Astrocyte (in vitro differentiated cells and primary cell): ENCODE measurements at regions not wholly inside any gene's neighbourhood (a gene's known extent, or its start where the extent isn't known, plus 50 kb on each side); places are given as distances from the start of the nearest gene placed in this dataset.

ENCODE experiments used
- DNase-seq: peaks from one replicate; pipeline ENCODE4 v3.0.0-alpha.2; 2010; ENCODE audit warnings: low read depth
- FAIRE-seq: peaks from 2 replicates; lab custom pipeline; 2011; peaks lifted over from hg19 to GRCh38; lab: Jason Lieb, UNC
- H2AFZ ChIP-seq: 2 replicates; pipeline ENCODE4 v1.6.0; 2012; ENCODE audit warnings: low read depth, low read length, inconsistent platforms
- H3K27ac ChIP-seq: 2 replicates; pipeline ENCODE4 v1.5.1; 2011; ENCODE audit warnings: low read depth, low read length, inconsistent platforms
- H3K27me3 ChIP-seq: 2 replicates; pipeline ENCODE4 v1.6.0; 2011; ENCODE audit warnings: low read length, inconsistent platforms; ENCODE audit not compliant: insufficient read depth
- H3K36me3 ChIP-seq: 2 replicates; pipeline ENCODE4 v1.5.1; 2011; ENCODE audit warnings: low read length, inconsistent platforms; ENCODE audit not compliant: insufficient read depth
- H3K4me1 ChIP-seq: 2 replicates; pipeline ENCODE4 v1.5.1; 2011; ENCODE audit warnings: low read length, inconsistent platforms; ENCODE audit not compliant: insufficient read depth
- H3K4me2 ChIP-seq: 2 replicates; pipeline ENCODE4 v1.6.0; 2012; ENCODE audit warnings: low read length, inconsistent platforms
- H3K4me3 ChIP-seq: 2 replicates; pipeline ENCODE4 v1.5.1; 2011; ENCODE audit warnings: low read depth, mild to moderate bottlenecking, low read length, inconsistent platforms; ENCODE audit not compliant: insufficient read depth
- H3K79me2 ChIP-seq: 2 replicates; pipeline ENCODE4 v1.6.0; 2012; ENCODE audit warnings: mild to moderate bottlenecking, low read length, inconsistent platforms; ENCODE audit not compliant: insufficient read depth
- H3K9ac ChIP-seq: 2 replicates; pipeline ENCODE4 v1.6.0; 2012; ENCODE audit warnings: mild to moderate bottlenecking, low read length, inconsistent platforms
- H3K9me3 ChIP-seq: 2 replicates; pipeline ENCODE4 v1.5.1; 2012; ENCODE audit warnings: low read depth, mild to moderate bottlenecking, low read length, inconsistent platforms; ENCODE audit not compliant: insufficient read depth
- H4K20me1 ChIP-seq: 2 replicates; pipeline ENCODE4 v1.6.0; 2012; ENCODE audit warnings: low read length, inconsistent platforms; ENCODE audit not compliant: insufficient read depth
- H3K27ac Mint-ChIP-seq: one replicate; pipeline ENCODE4 v1.8.0; 2021; ENCODE audit warnings: mild to moderate bottlenecking, mixed read lengths; ENCODE audit not compliant: unreplicated experiment
- H3K27me3 Mint-ChIP-seq: one replicate; pipeline ENCODE4 v1.8.0; 2021; ENCODE audit warnings: low read depth, mixed read lengths; ENCODE audit not compliant: unreplicated experiment
- H3K36me3 Mint-ChIP-seq: one replicate; pipeline ENCODE4 v1.8.0; 2021; ENCODE audit warnings: low read depth, mixed read lengths; ENCODE audit not compliant: unreplicated experiment
- H3K4me1 Mint-ChIP-seq: one replicate; pipeline ENCODE4 v1.8.0; 2021; ENCODE audit warnings: low read depth, mixed read lengths; ENCODE audit not compliant: unreplicated experiment
- H3K4me3 Mint-ChIP-seq: one replicate; pipeline ENCODE4 v1.8.0; 2021; ENCODE audit warnings: mild to moderate bottlenecking, moderate library complexity, mixed read lengths; ENCODE audit not compliant: unreplicated experiment
- H3K9me3 Mint-ChIP-seq: one replicate; pipeline ENCODE4 v1.8.0; 2021; ENCODE audit warnings: mild to moderate bottlenecking, mixed read lengths; ENCODE audit not compliant: unreplicated experiment
- CTCF ChIP-seq: IDR thresholded peaks from 2 replicates; pipeline ENCODE4 v1.5.1; 2011; ENCODE audit warnings: low read depth, mild to moderate bottlenecking, inconsistent platforms, low read length, moderate library complexity; ENCODE audit not compliant: insufficient read depth
- EZH2 ChIP-seq: IDR thresholded peaks from 2 replicates; pipeline ENCODE4 v1.6.1; 2012; ENCODE audit warnings: mild to moderate bottlenecking, low read length, inconsistent platforms; ENCODE audit not compliant: insufficient read depth

GRCh38 chr6:2441601-2442475, 196.4 kb upstream of the GMDS start:
- Histone ChIP-seq H3K4me2 (no peak overlapping the region), H3K36me3 (no peaks in the 10 kb centered on the region), H3K9ac (no peak overlapping the region), H3K27ac (no peak overlapping the region), H4K20me1 (no peaks in the 10 kb centered on the region), H3K9me3 (no peaks in the 10 kb centered on the region), H3K79me2 (no peaks in the 10 kb centered on the region), H3K4me3 (no peak overlapping the region), H3K4me1 (no peaks in the 10 kb centered on the region), H2AFZ (no peak overlapping the region), H3K27me3 (no peaks in the 10 kb centered on the region)
- no peak for DNase-seq
- Mint-ChIP-seq H3K27ac (no peak overlapping the region), H3K4me3 (no peak overlapping the region), H3K9me3 (no peaks in the 10 kb centered on the region), H3K4me1 (peaks cover 2% of the 10 kb centered on the region), H3K36me3 (no peaks in the 10 kb centered on the region), H3K27me3 (peaks cover 5% of the 10 kb centered on the region)
- FAIRE-seq = no peak
- TF ChIP-seq CTCF (no peak), EZH2 (no peak)

- Histone ChIP-seq H3K27ac (no peak overlapping the region), H2AFZ (no peak overlapping the region), H3K36me3 (no peaks in the 10 kb centered on the region), H4K20me1 (no peaks in the 10 kb centered on the region), H3K9me3 (no peaks in the 10 kb centered on the region), H3K4me3 (no peak overlapping the region), H3K9ac (no peak overlapping the region), H3K4me2 (no peak overlapping the region), H3K79me2 (no peaks in the 10 kb centered on the region), H3K4me1 (no peaks in the 10 kb centered on the region), H3K27me3 (no peaks in the 10 kb centered on the region)
- DNase-seq (no peak), FAIRE-seq (no peak)
- peaks cover 2% of the 10 kb centered on the region for H3K4me1 Mint-ChIP-seq
- no peaks in the 10 kb centered on the region for H3K9me3 Mint-ChIP-seq
- peaks cover 5% of the 10 kb centered on the region for H3K27me3 Mint-ChIP-seq
- no peak overlapping the region for H3K4me3 Mint-ChIP-seq
- TF ChIP-seq CTCF (no peak), EZH2 (no peak)
- H3K36me3 Mint-ChIP-seq = no peaks in the 10 kb centered on the region
- H3K27ac Mint-ChIP-seq = no peak overlapping the region
These were observed 195.1 kb upstream of the GMDS start for GRCh38 chr6:2440516-2440915.

GRCh38 chr6:2439632-2440031, 194.2 kb upstream of the GMDS start:
- DNase-seq (no peak), FAIRE-seq (no peak)
- Histone ChIP-seq H3K79me2 (no peaks in the 10 kb centered on the region), H3K27ac (no peak overlapping the region), H3K9ac (no peak overlapping the region), H4K20me1 (no peaks in the 10 kb centered on the region), H3K4me2 (no peak overlapping the region), H3K4me3 (no peak overlapping the region), H2AFZ (no peak overlapping the region), H3K27me3 (no peaks in the 10 kb centered on the region), H3K4me1 (no peaks in the 10 kb centered on the region), H3K36me3 (no peaks in the 10 kb centered on the region), H3K9me3 (no peaks in the 10 kb centered on the region)
- TF ChIP-seq CTCF (no peak), EZH2 (no peak)
- H3K27ac Mint-ChIP-seq = no peak overlapping the region
- H3K4me1 Mint-ChIP-seq = peaks cover 2% of the 10 kb centered on the region
- H3K27me3 Mint-ChIP-seq = peaks cover 5% of the 10 kb centered on the region
- no peak overlapping the region for H3K4me3 Mint-ChIP-seq
- H3K9me3 Mint-ChIP-seq = peaks cover 3% of the 10 kb centered on the region
- H3K36me3 Mint-ChIP-seq = no peaks in the 10 kb centered on the region
